GM12878 (cell line): ENCODE measurements at regions not wholly inside any gene's neighbourhood (a gene's known extent, or its start where the extent isn't known, plus 50 kb on each side); places are given as distances from the start of the nearest gene placed in this dataset.

Source experiments
- ATAC-seq: fragments of 200-7000 bp; cut with Tn5 transposase; 3 replicates; pipeline ENCODE4 v1.9.1; 2020; ENCODE audit warnings: mild to moderate bottlenecking, moderate library complexity
- BruUV-seq: library from RNA; stranded (reverse); fragments of 400-500 nt; replicated peaks from 2 replicates; lab custom pipeline; 2021; lab: Mats Ljungman, UMichigan
- CTCF ChIA-PET: fragments of 300-600 bp; sonication (Branson Sonifier 250); formaldehyde crosslinking; extraction: SDS; loops from one replicate; lab custom pipeline; 2021; ENCODE audit warnings: inconsistent platforms; lab: Yijun Ruan, JAX
- POLR2A ChIA-PET: fragments of 350-600 bp; formaldehyde crosslinking; extraction: SDS; loops from one replicate; lab custom pipeline; 2021; ENCODE audit warnings: inconsistent platforms; lab: Charles Lee
- RAD21 ChIA-PET: fragments of 300-600 bp; sonication (Branson Sonifier 250); formaldehyde crosslinking; loops from one replicate; lab custom pipeline; 2023; ENCODE audit warnings: antibody characterized with exemption; ENCODE audit not compliant: unreplicated experiment; lab: Charles Lee
- SMC1A ChIA-PET: fragments of 300-600 bp; sonication (Branson Sonifier 250); formaldehyde crosslinking; loops from one replicate; lab custom pipeline; 2023; ENCODE audit not compliant: unreplicated experiment, uncharacterized antibody; lab: Charles Lee
- DNase-seq: peaks from one replicate; pipeline ENCODE4 v3.0.0-alpha.2; 2011; ENCODE audit warnings: low read depth, low spot score
- FAIRE-seq: peaks from 3 replicates; lab custom pipeline; 2011; peaks lifted over from hg19 to GRCh38; lab: Jason Lieb, UNC
- H2AFZ ChIP-seq: 2 replicates; pipeline ENCODE4 v1.6.0; 2011; ENCODE audit warnings: low read depth, low read length, control low read depth; ENCODE audit not compliant: control insufficient read depth
- H3K27ac ChIP-seq: 2 replicates; pipeline ENCODE4 v1.5.1; 2011; ENCODE audit warnings: control low read depth; ENCODE audit not compliant: control insufficient read depth, insufficient read depth
- H3K27me3 ChIP-seq, 2 experiments: replicated peaks in 1 of 2; 2 replicates each; pipeline versions ENCODE4 v1.6.0 to v1.6.1; 2011; ENCODE audit warnings: low read length in 1 of 2; ENCODE audit not compliant: control insufficient read depth in 2 of 2, insufficient read depth in 2 of 2
- H3K36me3 ChIP-seq, 2 experiments: 2 replicates each; pipeline ENCODE4 v1.5.1; 2011; ENCODE audit warnings: low read length in 1 of 2; ENCODE audit not compliant: control insufficient read depth in 2 of 2, insufficient read depth in 2 of 2
- H3K4me1 ChIP-seq: 2 replicates; pipeline ENCODE4 v1.6.1; 2011; ENCODE audit warnings: mild to moderate bottlenecking, low read length, moderate library complexity, mixed read lengths; ENCODE audit not compliant: control insufficient read depth, insufficient read depth
- H3K4me2 ChIP-seq: 2 replicates; pipeline ENCODE4 v1.6.0; 2011; ENCODE audit warnings: control low read depth; ENCODE audit not compliant: control insufficient read depth, insufficient read depth
- H3K4me3 ChIP-seq: fragments of 200-600 bp; sonication (generic); 2 replicates; pipeline ENCODE4 v1.5.1; 2016
- H3K79me2 ChIP-seq: 2 replicates; pipeline ENCODE4 v1.6.0; 2011; ENCODE audit warnings: low read length; ENCODE audit not compliant: control insufficient read depth, insufficient read depth
- H3K9ac ChIP-seq: 2 replicates; pipeline ENCODE4 v1.8.0; 2011; ENCODE audit warnings: low read length, control low read depth, mixed read lengths; ENCODE audit not compliant: control insufficient read depth, insufficient read depth
- H3K9me3 ChIP-seq: replicated peaks from 3 replicates; pipeline ENCODE4 v1.5.1; 2011; ENCODE audit warnings: mild to moderate bottlenecking, low read length; ENCODE audit not compliant: control insufficient read depth, insufficient read depth
- H4K20me1 ChIP-seq: 2 replicates; pipeline ENCODE4 v1.6.0; 2011; ENCODE audit not compliant: control insufficient read depth, insufficient read depth
- BHLHE40 ChIP-seq, 2 experiments: fragments of 450-650 bp in 1 of 2; IDR thresholded peaks; 2 replicates each; pipeline ENCODE4 v1.6.1; 2011 to 2017; ENCODE audit warnings: low read depth in 2 of 2, borderline replicate concordance in 1 of 2, improper control_type of control experiment in 1 of 2, low read length in 1 of 2, mild to moderate bottlenecking in 1 of 2
- E2F8 ChIP-seq: fragments of 450-650 bp; IDR thresholded peaks from 2 replicates; pipeline ENCODE4 v1.6.1; 2018; ENCODE audit warnings: mild to moderate bottlenecking, low read depth, moderate library complexity; ENCODE audit not compliant: partially characterized antibody
- HDGF ChIP-seq: fragments of 450-650 bp; IDR thresholded peaks from 2 replicates; pipeline ENCODE4 v1.6.1; 2016; ENCODE audit warnings: antibody characterized with exemption
- MYC ChIP-seq: IDR thresholded peaks from 2 replicates; pipeline ENCODE4 v1.6.1; 2011; ENCODE audit warnings: mild to moderate bottlenecking, low read length, moderate library complexity, inconsistent platforms; ENCODE audit not compliant: insufficient read depth, insufficient replicate concordance, insufficient read length, severe bottlenecking
- NBN ChIP-seq: fragments of 450-650 bp; IDR thresholded peaks from 2 replicates; pipeline ENCODE4 v1.6.1; 2016
- SIX5 ChIP-seq: IDR thresholded peaks from 2 replicates; pipeline ENCODE4 v1.6.1; 2011; ENCODE audit warnings: mild to moderate bottlenecking, low read depth, low read length, moderate library complexity; ENCODE audit not compliant: severe bottlenecking
- SREBF1 ChIP-seq: IDR thresholded peaks from 2 replicates; pipeline ENCODE4 v1.6.1; 2012; ENCODE audit warnings: mild to moderate bottlenecking, low read length
- TBL1XR1 ChIP-seq: IDR thresholded peaks from 2 replicates; pipeline ENCODE4 v1.6.1; 2012; ENCODE audit warnings: low read depth, low read length, improper control_type of control experiment
- ZBED1 ChIP-seq: IDR thresholded peaks from 2 replicates; pipeline ENCODE4 v1.6.1; 2016; ENCODE audit warnings: borderline replicate concordance
- ZNF622 ChIP-seq: fragments of 450-650 bp; IDR thresholded peaks from 2 replicates; pipeline ENCODE4 v1.6.1; 2017; ENCODE audit warnings: mild to moderate bottlenecking, inconsistent platforms
- WGBS: methylation state at CpG from one replicate; pipeline ENCODE4 v1.1.6; 2016; ENCODE audit warnings: low lambda C conversion rate; ENCODE audit not compliant: insufficient replicate concordance, insufficient coverage; ENCODE audit errors: missing lambda C conversion rate; 5-methylcytosine and 5-hydroxymethylcytosine counted together
- in situ Hi-C: fragments of 300-500 bp; cut with MboI; formaldehyde crosslinking; loops from 9 replicates; pipeline ENCODE4 v1.14.3; 2018; ENCODE audit warnings: mixed read lengths
- intact Hi-C: fragments of 100-400 bp; cut with micrococcal nuclease; formaldehyde crosslinking; loops from one replicate; pipeline ENCODE4 v1.14.2; 2022; ENCODE audit not compliant: unreplicated experiment

DNA sequence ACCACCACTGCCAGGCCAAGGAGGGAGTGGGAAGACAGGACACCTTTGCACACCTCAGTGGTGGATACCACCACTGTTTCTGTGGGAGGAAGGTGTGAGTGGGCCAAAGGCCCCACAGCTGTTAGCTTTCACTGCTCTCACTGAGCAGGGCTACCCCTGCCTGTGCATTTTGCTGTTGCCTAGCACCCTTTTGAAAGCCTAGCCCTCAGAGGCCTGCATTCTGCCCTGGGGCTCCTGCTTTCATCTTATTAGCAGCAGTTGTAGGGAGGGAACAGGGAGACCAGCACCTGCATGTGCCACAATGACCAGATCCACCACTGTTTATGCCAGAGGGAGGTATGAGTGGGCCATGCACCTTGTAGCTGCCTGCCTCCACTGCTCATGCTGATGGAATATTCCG is 110.9 kb upstream of the C21orf91 start:
- no peaks in the 10 kb centered on the region for H3K9me3 ChIP-seq
- no TSS peak for BruUV-seq
- intact Hi-C loops (no loop called here), in situ Hi-C loops (no loop called here)
- no peak for TF ChIP-seq BHLHE40 (IDR thresholded peaks at IDR 0.05; ENCODE audit: borderline replicate concordance in 1 of 2, low read depth in 2 of 2, low read length in 1 of 2)
- no peak for TF ChIP-seq E2F8
- TF ChIP-seq NBN = no peak
- TF ChIP-seq SREBF1 = no peak
- TF ChIP-seq MYC = no peak
- TF ChIP-seq HDGF = no peak
- TF ChIP-seq SIX5 = no peak
- no peak for TF ChIP-seq ZNF622
- no peak for TF ChIP-seq TBL1XR1
- TF ChIP-seq ZBED1 = no peak
- CTCF ChIA-PET = interaction anchor here (1.2 to 1.3 kb wide), 2 partner anchors 25 to 252 kb away, joined by 4 to 5 read pairs; no protein-coding TSS in a partner anchor
- 35% methylated on average over 1 of the region's 1 CpG for WGBS
- H3K4me3 ChIP-seq = no peak overlapping the region
- no peaks in the 10 kb centered on the region for H3K36me3 ChIP-seq
- no peak for FAIRE-seq
- H2AFZ ChIP-seq = no peak overlapping the region
- H3K27ac ChIP-seq = no peak overlapping the region
- RAD21 ChIA-PET = no interaction called here
- no peak; the same call in 2 of the 3 replicates for ATAC-seq
- no peaks in the 10 kb centered on the region for H3K79me2 ChIP-seq
- no peaks in the 10 kb centered on the region for H3K4me1 ChIP-seq
- SMC1A ChIA-PET = interaction anchor here (1.1 to 1.2 kb wide), 2 partner anchors 19 to 71 kb away, joined by 3 to 4 read pairs; no protein-coding TSS in a partner anchor
- no peaks in the 10 kb centered on the region for H4K20me1 ChIP-seq
- H3K9ac ChIP-seq = no peak overlapping the region
- no peak overlapping the region for H3K4me2 ChIP-seq
- no peak for DNase-seq
- no peaks in the 10 kb centered on the region for H3K27me3 ChIP-seq
- POLR2A ChIA-PET = no interaction called here
